GM19043 (cell line): ENCODE measurements at regions not wholly inside any gene's neighbourhood (a gene's known extent, or its start where the extent isn't known, plus 50 kb on each side); places are given as distances from the start of the nearest gene placed in this dataset.

ENCODE experiments used
- ATAC-seq: cut with Tn5 transposase; IDR thresholded peaks from one replicate; pipeline ENCODE4 v1.9.1; 2021; ENCODE audit warnings: low read depth; ENCODE audit not compliant: unreplicated experiment

DNA sequence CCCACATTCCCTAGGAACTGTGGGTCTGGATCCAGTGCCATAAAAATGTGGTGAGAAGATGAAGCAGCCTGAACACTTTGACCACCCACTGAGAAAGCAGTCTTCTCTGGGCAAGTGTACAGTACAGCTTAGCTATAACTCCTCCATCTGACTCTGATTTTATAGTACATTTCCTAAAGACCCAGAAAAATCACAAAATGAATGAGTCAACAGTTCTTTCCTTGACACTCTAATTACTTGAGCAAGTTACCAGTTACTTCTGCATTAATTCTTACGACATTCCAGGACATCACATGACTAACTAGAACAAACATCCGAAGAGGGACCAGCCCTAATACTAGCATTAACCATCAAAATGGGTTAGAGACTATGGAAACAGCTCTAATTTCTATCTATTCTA lies 148.1 kb upstream of the PEX5L start:
- ATAC-seq: no peak

DNA sequence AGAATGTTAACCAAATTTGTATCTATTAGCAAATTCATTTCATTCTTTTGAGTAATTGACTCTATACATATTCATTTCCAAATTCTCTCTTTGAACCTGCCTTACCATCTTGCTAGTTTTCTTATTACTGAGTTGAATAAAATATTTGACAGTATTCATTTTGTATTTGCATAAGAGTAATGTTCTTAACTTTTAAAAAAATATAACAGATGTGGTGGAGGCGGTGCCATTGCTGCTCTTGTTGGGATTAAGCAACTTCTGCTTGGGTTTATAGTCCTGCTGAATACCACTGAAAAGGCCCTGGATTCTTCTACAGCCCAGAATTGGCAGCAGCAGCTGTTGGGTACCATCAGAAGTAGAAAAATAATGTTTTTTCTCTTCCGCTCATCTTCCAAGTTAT lies 148.9 kb upstream of the PEX5L start:
- ATAC-seq: no peak

DNA sequence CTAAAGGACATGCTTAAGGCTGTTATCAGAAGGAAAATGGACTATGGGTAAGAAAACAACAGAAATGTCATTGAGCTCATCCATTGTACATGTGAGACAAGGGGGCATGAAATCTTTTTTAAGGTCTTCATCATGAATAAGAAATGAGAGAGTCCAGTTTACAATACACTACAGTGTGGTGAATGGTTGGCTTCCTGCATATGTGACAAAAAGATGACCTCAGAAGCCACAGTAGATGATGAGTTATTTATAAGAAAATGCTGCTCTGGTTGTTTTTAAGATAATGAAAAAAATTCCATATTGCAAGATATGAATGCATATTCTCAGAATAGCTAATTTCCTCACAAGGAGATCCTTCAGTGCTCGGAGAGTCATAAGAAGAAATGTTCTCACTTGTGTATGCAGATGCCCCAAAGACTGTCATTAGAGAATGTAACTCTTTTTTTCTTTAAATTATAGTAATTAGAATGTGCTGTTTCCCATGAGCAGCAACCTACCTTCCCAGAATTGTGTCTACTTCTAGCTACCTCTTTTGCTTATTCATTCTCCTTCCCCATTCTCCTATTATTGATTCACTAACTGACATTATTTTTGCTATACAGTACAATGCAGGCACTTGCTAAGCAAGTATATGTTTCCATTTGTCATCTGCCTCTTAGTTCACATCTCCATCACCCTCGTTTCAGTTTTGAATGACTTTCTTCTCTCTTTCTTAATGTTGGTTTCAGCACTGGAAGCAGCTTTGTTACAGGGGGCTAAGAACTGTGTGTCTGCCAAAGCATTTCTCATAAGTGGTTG lies 152.0 kb upstream of the PEX5L start:
- peak; percentile 71 for ATAC-seq

DNA sequence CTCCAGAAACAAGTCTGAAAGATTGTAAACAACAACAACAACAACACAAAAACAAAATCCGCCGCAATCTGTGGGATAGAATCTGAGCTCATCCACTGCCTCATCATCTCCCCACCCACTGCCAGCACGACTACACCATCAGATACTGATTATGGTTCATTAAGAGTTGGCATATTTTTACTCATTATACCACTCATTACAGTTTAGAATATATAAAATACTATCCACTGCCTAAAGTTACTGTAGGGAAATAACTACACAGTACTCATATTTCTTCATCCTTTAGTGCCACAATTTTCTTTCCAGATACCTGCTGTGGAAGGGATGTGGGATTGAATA lies 152.5 kb upstream of the PEX5L start:
- no peak for ATAC-seq

DNA sequence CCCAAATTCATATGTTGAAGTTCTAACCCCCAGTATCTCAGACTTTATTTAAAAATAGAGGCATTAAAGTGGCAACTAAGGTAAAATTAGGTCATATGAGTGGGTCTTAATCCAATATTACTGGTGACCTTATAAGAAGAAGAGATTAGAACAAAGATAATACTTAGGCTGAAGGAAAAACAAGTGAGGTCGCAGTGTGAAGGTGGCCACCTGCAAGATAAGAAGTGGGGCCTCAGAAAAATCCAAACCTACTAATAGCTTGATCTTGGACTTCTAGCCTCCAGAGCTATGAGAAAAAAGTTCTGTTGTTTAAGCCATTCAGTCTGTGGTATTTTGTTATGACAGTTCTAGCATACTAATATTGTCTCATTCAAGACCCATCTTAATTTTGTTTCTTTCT lies 159.9 kb upstream of the PEX5L start:
- no peak for ATAC-seq

DNA sequence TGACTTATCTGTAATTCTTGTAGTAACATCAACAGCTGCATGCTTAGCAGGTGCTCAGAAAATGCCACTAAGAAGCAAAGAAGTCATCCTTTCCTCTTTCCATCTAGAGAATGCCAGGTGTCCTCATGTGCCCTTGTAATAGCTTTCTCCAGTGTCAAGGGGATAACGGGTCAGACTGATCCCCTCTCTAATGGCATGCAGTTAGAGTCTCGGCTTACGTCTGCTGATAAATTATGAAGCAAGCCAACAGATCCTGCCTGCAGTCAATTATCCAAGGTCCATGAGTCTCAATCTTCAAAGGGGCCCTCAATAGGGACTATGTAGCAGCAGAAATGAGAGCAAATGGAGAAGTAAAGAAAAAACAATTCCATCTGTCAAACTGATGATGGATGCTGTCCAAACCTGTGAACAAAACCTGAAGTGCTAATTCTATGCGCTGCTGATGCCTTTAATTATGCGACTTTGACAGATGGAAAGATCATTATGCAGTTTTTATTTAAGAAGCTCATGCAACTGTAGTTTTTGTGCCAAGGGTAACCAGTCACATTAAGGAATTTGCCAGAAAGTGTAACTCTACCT lies 162.8 kb upstream of the PEX5L start:
- no peak for ATAC-seq

DNA sequence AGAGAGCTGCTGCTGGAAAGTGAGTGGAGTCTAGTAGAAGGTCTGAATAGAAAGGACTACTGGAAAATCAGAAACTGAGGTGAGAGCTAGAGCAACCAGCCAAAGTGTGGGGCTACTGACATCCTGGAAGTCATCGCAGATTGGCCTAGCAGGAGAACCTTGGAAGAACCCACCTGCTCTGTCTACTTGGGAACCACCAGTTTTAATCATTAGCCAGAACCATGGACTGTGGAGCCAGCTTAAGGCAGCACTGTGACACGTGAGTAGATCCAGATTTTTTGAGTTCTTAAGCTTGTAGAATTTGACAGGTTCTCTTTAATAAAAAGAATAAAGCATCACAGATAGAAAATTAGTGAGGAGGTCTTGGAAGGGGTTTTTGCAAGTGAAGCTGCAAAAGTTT lies 179.1 kb upstream of the PEX5L start:
- no peak for ATAC-seq

DNA sequence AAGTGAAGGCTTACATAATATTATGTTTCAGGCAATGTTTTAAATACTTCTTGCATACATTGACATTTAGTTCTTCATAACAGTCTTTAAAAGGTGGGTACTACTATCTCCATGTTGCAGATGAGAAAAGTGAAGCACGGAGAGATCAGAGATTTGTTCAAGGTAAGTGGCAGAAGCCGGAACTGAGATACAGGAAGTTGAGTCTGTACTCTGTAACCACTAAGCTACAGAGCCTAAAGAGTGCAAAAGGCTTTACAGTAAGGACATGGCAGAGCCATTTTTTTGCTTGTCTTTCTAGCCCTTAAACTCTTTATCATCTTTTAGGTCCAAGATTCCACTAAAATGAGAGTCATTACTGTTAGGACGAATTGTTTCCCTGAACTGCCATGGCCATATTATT lies 186.5 kb upstream of the PEX5L start:
- no peak for ATAC-seq

DNA sequence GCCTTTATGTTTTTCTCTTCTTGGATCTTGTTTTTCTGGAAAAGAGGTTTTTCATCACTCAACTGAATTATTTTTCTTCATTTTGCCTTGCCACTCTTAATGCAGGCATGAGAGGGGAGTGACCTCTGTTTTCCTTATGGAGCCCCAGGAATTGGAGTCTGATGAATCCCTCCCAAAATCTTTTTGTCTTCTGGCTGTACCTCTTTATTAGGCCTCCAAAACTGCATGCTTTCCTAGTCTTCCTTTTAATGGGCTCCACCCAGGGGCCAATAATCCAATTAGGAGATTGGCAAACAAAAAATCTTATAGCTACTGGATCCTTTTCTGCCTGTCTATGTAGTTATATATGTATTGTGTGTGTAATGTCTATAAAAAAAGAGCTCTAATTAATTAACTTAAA lies 192.4 kb upstream of the PEX5L start:
- no peak for ATAC-seq

DNA sequence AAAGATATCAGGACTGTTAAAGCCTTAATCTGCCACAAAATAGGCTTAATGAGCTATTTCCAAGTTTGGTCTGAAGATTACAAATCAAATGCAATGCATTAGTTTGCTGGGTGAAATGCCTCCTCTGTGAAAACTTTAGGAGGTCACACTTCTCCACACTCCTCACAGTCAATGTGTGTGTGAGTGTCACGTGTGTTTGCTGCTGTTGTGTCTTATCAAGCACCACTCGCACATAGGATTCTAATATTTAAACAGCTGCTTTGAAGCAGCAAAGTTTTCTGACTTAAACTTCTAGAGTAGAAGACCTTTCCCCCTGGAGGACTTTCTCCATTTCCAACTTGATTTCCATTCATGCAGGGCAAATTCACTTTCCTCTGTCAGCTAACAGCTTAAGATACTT lies 203.2 kb upstream of the PEX5L start:
- no peak for ATAC-seq

DNA sequence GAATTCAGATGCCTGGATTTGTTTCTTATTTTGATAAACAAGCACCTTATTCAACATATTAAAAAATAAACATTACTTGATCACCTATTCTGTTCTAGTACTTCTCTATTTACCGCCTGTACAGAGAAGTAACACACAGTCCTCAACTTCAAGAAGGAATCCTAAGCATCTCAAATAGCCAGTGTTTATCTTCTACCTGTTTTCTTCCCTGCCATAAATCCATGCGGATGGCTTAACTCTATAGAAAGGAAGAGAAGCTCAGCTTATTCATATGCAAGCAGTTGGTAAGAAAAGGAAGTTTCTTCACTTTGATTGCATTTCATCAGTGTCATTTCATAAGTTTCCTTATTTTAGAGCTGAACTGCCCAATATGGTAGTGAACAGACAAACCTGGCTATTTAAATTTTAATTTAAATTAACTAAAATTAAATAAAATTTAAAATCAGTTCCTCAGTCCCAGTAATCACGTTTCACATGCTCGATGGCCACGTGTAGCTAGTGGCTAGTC lies 210.0 kb upstream of the PEX5L start:
- ATAC-seq: no peak

DNA sequence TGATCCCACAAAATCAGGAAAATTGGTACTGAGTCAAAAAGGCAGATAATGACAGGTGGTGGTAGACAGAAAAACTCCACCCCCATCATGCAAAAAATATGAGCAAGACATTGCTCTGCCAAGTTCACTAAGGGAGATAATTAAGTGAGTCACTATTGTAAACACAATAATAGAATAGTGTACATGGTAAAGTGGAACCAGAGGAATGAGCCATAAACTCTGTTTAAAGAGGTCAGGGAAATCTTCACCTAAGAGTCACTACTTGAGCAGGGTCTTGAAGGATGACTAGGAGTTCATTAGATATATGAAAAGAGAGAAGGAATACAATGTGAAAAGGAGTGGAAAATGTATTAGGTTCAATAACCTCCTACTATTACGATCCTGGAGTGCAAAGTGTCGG lies 213.4 kb upstream of the PEX5L start:
- no peak for ATAC-seq

DNA sequence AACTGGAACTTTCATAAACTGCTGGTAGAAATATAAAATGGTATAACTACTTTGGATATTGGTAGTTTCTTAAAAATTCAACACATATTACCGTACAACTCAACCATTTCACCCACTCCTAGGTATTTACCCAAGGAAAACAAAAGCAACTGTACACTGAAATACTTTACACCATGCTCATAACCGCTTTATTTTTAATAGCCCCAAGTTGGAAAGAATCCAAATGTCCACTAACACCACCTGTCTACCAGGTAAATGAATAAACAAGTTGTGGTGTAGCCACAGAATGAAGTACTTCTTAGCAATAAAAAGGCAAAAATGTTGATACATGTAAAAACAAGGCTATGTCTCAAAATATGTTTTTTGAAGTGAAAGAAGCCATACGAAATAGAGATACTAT lies 215.9 kb upstream of the PEX5L start:
- ATAC-seq: no peak

DNA sequence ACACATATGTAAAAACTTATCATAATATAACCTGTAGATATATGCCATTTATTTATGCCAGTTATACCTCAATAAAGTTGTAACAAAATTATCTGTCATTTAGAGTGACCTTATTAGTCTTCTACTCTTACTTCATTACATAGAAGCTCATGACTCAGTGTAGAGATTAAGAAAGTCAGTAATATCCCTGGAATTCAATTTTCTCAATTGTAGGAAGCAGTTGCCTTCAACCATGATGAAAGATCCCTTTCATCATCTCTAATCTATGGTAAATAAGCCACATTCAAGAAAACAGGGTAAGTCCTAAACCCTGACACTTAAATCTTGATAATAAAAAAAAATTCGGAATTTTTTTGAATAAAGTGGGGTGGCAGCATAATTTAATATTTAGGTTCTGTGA lies 216.5 kb upstream of the PEX5L start:
- ATAC-seq: no peak

DNA sequence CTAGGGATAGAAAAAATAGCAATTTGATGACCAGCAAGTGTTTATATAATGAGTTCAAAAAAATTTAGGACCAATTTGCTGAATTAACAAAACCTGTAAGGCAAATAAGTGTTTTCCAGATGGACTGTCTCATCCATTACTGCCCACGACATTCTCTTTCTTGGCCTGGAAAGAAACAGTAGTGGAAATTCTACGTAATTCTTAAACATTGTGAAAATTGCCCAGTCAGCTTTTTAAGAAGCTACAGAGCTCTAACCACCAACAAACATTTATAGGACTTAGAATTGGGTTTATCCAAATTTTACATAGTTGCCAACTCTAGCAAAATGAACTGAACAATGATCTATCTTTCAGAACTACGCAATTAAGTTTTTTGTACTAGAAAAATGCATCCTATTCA lies 227.7 kb upstream of the PEX5L start:
- ATAC-seq: no peak

DNA sequence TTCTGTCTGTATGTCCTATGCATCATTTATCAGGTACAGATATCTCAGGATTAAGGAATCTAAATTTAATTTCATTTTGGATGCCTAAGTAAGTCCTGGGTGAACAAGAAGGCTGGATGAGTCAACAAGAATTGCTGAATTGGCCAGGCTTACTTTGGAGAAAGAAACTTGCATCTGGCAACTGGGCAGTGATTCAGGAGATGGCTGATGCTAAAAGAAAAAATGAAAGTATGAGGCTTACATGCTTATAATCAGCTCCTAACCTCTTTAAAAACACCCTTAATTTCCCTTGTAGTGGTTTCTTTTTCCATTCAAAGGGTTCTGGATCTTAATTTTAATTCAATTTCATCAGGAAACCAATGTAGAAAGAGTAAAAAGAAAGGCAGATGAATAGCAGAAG lies 228.8 kb upstream of the PEX5L start:
- ATAC-seq: no peak

DNA sequence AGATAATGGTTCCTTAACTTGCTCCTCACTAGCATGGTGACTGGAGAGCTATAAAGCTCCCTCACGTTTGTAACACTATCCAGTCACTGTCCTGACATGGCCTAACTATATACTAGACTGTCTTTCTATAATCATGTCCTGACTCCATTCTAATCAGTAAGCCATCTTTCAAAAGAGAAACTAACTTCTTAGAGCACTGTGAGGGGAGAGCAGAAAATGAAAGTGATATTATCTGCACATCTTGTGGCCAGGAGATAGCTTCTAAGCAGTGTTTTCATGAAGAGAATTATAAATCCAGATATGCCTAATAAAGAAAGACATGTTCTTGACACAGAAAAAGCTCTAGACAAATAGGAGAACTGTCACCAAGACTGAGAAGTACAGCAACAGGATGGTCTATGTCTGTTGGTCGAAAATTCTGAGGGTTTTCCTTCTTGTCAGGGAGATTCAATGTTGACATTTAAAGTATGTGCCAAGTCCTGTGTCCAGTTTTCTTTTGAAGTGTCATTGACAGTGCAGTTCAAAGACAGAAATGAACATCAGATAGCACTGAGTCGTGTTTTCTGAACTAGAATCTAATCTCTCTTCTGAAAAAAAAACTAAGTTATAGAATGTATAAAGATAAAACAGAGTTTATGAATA lies 230.6 kb upstream of the PEX5L start:
- ATAC-seq: peak; percentile 99

DNA sequence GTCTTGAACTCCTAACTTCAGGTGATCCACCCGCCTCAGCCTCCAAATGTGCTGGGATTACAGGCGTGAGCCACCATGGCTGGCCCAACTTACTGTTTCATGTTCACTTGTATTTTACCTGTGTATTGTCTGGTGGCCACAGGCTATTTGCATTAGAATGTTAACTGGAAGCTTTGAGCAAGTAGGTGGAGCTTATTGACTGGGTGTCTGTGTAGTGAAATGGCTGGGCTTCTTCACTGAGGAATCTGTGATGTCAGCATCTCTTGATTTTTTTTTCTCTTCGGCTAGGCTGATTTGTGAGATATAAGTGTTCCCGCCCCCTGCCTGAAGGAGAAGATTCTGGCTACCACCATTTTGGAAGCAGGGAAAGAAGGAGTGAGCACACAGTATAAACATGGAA lies 237.8 kb upstream of the PEX5L start:
- no peak for ATAC-seq

DNA sequence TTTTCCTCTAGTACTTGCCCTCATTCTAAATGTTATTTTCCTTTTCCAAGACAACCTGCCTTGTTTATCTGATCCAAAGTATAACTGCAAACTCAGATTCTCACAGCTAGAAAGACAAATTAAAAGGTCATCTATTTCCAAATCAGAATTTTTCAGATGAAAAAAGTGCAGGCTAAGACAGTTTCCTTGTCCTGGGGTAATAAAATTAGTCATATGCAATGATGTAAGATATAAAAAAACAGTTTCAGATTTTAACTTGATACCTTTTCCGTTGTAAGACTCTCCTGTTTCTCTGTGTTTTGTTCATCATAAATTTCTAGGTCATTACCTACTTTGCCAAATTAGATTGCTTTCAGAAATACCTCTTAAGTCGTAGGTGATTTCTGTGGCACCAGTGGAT lies 238.4 kb upstream of the PEX5L start:
- no peak for ATAC-seq

DNA sequence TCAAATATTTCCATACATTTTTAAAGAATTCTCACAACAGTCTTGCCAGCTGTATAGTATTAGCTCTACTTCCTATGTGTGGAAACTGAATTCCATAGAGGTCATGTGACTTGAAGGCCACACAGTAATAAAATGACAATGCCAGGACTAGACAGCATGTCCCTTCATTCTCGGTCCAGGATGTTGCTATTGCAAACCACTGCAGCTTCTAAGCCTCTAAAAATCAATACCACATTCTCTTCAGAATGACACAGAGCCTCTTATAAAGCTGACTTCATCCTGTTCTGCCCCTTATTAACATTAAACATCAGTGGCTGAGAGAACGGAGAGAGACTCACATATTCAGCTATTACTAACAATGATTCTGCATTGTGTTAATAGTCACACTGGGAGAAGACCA lies 240.3 kb upstream of the PEX5L start:
- no peak for ATAC-seq

DNA sequence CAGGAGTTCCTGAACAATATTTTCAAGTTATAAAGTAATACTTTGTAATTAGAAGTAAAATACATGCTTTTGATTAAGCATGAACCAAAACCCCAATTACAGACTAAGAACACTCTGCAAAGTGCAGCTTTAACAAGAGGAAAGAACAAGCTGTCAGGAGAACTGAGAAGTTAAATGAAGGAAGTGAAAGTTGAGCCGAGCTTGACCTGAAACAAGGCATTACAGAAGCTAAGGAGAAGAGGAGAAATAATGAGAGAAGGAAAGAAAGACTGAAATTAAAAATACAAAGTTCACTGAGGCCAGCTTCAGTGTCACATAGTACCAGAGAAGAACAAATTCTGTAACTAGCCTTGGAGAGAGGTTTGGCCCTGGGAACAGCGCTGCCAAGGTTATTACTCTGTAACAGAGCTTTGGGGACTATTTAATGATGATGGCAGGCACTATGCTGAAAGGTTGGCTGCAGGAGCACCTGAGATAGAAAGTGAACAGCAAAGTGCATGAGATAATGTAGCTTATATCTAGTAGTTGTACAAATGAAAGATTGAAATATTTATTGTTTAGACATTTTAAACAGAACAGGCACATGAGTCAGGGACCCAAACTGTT lies 241.9 kb upstream of the PEX5L start:
- ATAC-seq: peak; percentile 98

DNA sequence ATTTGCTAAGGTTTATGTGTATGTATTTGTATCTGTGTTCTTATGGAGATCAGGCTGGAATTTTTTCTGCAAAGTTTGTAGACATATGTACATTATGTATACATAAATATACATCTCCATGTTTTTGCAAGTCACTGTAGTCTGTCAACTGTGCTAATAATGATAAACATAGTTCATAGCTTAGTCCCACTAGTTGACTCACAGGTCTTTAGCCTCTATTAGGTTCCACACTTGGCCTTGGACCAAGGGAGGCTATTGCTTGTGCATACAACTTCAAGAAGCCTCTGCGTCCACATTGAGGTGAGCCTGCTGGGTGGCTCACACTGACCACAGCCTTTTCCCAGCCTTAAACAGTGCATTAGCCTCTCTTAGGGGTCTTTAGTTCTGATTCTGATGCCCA lies 243.8 kb upstream of the PEX5L start:
- ATAC-seq: no peak
